ENCODE measurements at regions not wholly inside any gene's neighbourhood (a gene's known extent, or its start where the extent isn't known, plus 50 kb on each side); places are given as distances from the start of the nearest gene placed in this dataset.

DNA sequence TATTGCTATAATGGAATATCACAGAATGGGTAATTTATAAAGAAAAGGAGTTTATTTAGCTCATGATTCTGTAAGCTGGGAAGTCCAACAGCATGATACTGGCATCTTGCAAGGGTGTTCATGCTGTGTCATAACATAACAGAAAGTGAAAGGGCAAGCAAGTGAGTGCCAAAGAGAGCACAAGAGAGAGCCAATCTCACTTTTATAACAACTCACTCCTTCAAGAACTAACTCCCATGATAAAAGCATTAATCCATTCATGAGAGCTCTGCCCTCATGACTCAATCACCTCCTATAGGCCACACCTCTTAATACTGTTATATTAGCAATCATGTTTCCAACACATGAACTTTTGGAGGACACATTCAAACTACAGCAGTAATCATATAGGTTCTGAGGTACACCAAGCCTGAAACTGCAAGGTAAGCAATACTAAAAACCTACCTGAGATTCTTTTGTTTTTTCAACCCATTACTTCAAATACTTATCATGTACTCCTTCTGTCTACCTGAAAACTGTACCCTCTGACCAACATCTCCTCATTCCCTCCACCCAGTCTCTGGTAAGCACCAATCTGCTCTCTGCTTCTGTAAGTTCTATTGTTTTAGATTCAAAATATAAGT lies 219.7 kb downstream of the MTERF1 start:
- no peak for TF ChIP-seq CTCF (IDR thresholded peaks at IDR 0.05 in 4 of 5, conservative IDR thresholded peaks at IDR 0.05 in 1 of 5)
- TF ChIP-seq POLR2A (IDR thresholded peaks at IDR 0.05): no peak
